ENCODE measurements at regions not wholly inside any gene's neighbourhood (a gene's known extent, or its start where the extent isn't known, plus 50 kb on each side); places are given as distances from the start of the nearest gene placed in this dataset.

DNA sequence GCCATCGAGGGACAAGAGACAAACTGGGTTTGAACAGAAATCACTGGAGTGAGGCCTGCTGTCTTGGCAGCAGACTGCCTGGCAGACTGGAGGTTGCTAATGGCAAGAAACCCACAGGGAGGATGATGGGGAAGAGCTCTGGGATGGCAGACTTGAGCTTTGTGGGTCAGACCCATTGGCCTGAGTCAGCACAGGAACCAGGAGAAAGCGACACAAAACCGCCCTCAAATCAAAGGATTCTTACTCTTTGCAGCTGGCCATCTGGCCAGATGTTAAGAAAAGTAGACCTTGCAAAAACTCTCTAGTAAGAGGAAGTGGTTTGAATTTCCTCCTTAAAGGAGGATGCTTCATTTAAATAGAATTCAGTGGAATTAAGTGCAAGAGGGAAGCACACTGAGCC, 195.2 kb upstream of the JUN start:
- TF ChIP-seq CTCF (IDR thresholded peaks at IDR 0.05): no peak
- TF ChIP-seq POLR2AphosphoS5 (IDR thresholded peaks at IDR 0.05; ENCODE audit: low read depth, low read length): no peak
- no peak for TF ChIP-seq SIN3A (IDR thresholded peaks at IDR 0.05; ENCODE audit: borderline replicate concordance, insufficient read depth, low read depth, low read length)
